ENCODE measurements at regions not wholly inside any gene's neighbourhood (a gene's known extent, or its start where the extent isn't known, plus 50 kb on each side); places are given as distances from the start of the nearest gene placed in this dataset.

- intact Hi-C loops (cut with micrococcal nuclease) (no loop called here), dilution Hi-C loops (cut with HindIII; ENCODE audit: low sequenced_read_pairs, unreplicated experiment) (no loop called here), in situ Hi-C loops (cut with MboI; ENCODE audit: low sequenced_read_pairs) (no loop called here)
- Histone ChIP-seq H2BK20ac (ENCODE audit: low read depth, low read length) (no peak overlapping the region), H2BK5ac (ENCODE audit: low read depth, low read length, poor library complexity, severe bottlenecking) (no peak overlapping the region), H3K14ac (replicated peaks; ENCODE audit: low read depth, low read length) (no peak overlapping the region), H2AK9ac (replicated peaks; ENCODE audit: low read depth, low read length, poor library complexity) (no peak overlapping the region), H3K9me3 (ENCODE audit: control insufficient read depth, insufficient read depth, low read length) (no peaks in the 10 kb centered on the region; the same call in 1 of the 2 replicates), H3K9me1 (ENCODE audit: insufficient read depth, low read length) (no peaks in the 10 kb centered on the region; the same call in 1 of the 2 replicates), H3K4me2 (ENCODE audit: low read depth, low read length) (no peak overlapping the region), H3K36me3 (ENCODE audit: control insufficient read depth, insufficient read depth, low read length) (no peaks in the 10 kb centered on the region), H4K91ac (ENCODE audit: insufficient read depth, low read depth, low read length) (no peak overlapping the region), H3K56ac (ENCODE audit: extremely low read depth, insufficient read depth, low read length) (no peak overlapping the region), H3K27me3 (ENCODE audit: control insufficient read depth, insufficient read depth, low read length) (peaks cover 14% of the 10 kb centered on the region), H3K79me1 (ENCODE audit: low read depth in 1 of 2, low read length in 2 of 2) (no peaks in the 10 kb centered on the region), H3K27ac (ENCODE audit: insufficient read depth, low read length) (no peak overlapping the region), H3K4ac (ENCODE audit: low read depth, low read length) (no peak overlapping the region), H2BK120ac (ENCODE audit: low read depth, low read length) (no peak overlapping the region), H2BK15ac (ENCODE audit: low read depth, low read length) (no peak overlapping the region), H3K23ac (ENCODE audit: low read depth, low read length) (no peak overlapping the region), H3K4me1 (ENCODE audit: control insufficient read depth, insufficient read depth, low read length) (peaks cover under 1% of the 10 kb centered on the region; the same call in 1 of the 2 replicates), H4K8ac (ENCODE audit: low read depth in 2 of 2, low read length in 2 of 2) (no peak overlapping the region), H4K5ac (ENCODE audit: low read depth, low read length) (no peak overlapping the region), H2AFZ (replicated peaks; ENCODE audit: low read length, poor library complexity) (no peak overlapping the region), H3K9ac (ENCODE audit: low read depth, low read length) (no peak overlapping the region), H3K18ac (ENCODE audit: low read depth, low read length) (no peak overlapping the region), H3K4me3 (ENCODE audit: insufficient read depth, low read depth, low read length) (no peak overlapping the region), H2AK5ac (ENCODE audit: low read depth, low read length) (no peak overlapping the region), H4K20me1 (ENCODE audit: insufficient read depth, low read length) (no peaks in the 10 kb centered on the region)
- ATAC-seq (ENCODE audit: low read depth) (no peak), DNase-seq (no peak)
- no TSS peak for BruUV-seq (replicated peaks)
- ChIA-PET CTCF (interaction anchor here (2.1 kb wide), 1 partner anchor 17 kb away, joined by 4 read pairs; no protein-coding TSS in a partner anchor), POLR2A (ENCODE audit: unreplicated experiment) (no interaction called here)
- no peak for TF ChIP-seq USF2 (IDR thresholded peaks at IDR 0.05; ENCODE audit: low read depth, low read length)
- TF ChIP-seq NFE2L2 (IDR thresholded peaks at IDR 0.05; ENCODE audit: low read depth, low read length), result no peak
- no peak for TF ChIP-seq POLR2A (IDR thresholded peaks at IDR 0.05; ENCODE audit: low read depth, low read length)
- TF ChIP-seq BHLHE40 (IDR thresholded peaks at IDR 0.05; ENCODE audit: low read depth, low read length), result no peak
- no peak for TF ChIP-seq ELK1 (IDR thresholded peaks at IDR 0.05; ENCODE audit: borderline replicate concordance, low read depth, low read length)
- TF ChIP-seq MAZ (IDR thresholded peaks at IDR 0.05; ENCODE audit: borderline replicate concordance, low read depth, low read length), result no peak
- no peak for TF ChIP-seq FOS (IDR thresholded peaks at IDR 0.05; ENCODE audit: low read depth, low read length)
- no peak for TF ChIP-seq MAFK (IDR thresholded peaks at IDR 0.05; ENCODE audit: low read depth, low read length)
- TF ChIP-seq CHD1 (IDR thresholded peaks at IDR 0.05; ENCODE audit: low read depth, low read length), result no peak
- no peak for TF ChIP-seq RCOR1 (IDR thresholded peaks at IDR 0.05; ENCODE audit: insufficient replicate concordance, low read length)
- TF ChIP-seq, protein P1, sequence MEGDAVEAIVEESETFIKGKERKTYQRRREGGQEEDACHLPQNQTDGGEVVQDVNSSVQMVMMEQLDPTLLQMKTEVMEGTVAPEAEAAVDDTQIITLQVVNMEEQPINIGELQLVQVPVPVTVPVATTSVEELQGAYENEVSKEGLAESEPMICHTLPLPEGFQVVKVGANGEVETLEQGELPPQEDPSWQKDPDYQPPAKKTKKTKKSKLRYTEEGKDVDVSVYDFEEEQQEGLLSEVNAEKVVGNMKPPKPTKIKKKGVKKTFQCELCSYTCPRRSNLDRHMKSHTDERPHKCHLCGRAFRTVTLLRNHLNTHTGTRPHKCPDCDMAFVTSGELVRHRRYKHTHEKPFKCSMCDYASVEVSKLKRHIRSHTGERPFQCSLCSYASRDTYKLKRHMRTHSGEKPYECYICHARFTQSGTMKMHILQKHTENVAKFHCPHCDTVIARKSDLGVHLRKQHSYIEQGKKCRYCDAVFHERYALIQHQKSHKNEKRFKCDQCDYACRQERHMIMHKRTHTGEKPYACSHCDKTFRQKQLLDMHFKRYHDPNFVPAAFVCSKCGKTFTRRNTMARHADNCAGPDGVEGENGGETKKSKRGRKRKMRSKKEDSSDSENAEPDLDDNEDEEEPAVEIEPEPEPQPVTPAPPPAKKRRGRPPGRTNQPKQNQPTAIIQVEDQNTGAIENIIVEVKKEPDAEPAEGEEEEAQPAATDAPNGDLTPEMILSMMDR (conservative IDR thresholded peaks at IDR 0.05; ENCODE audit: low read depth, low read length), result no peak
- no peak for TF ChIP-seq MXI1 (IDR thresholded peaks at IDR 0.05; ENCODE audit: borderline replicate concordance, low read depth, low read length)
- TF ChIP-seq RAD21 (IDR thresholded peaks at IDR 0.05; ENCODE audit: low read length), result no peak
- TF ChIP-seq SMC3 (IDR thresholded peaks at IDR 0.05; ENCODE audit: low read depth, low read length), result no peak
- TF ChIP-seq RFX5 (IDR thresholded peaks at IDR 0.05; ENCODE audit: low read depth, low read length), result no peak
- no peak for TF ChIP-seq CEBPB (IDR thresholded peaks at IDR 0.05; ENCODE audit: low read depth, low read length)
- WGBS, 2 experiments (ENCODE audit: extremely low coverage in 2 of 2, insufficient read length in 1 of 2), result 80% methylated on average over 1 of the region's 8 CpGs; no CpG with 5 or more reads in 1 of the 2 experiments
Observed at GRCh38 chr20:61168605-61169004, 83.5 kb upstream of the CDH4 start.
